K562 (cell line): ENCODE measurements at regions not wholly inside any gene's neighbourhood (a gene's known extent, or its start where the extent isn't known, plus 50 kb on each side); places are given as distances from the start of the nearest gene placed in this dataset.

ENCODE experiments used
- ATAC-seq: fragments of 200-7000 bp; cut with Tn5 transposase; 3 replicates; pipeline ENCODE4 v1.9.1; 2020; ENCODE audit warnings: moderate library complexity
- BruUV-seq: library from RNA; stranded (reverse); fragments of 400-500 nt; replicated peaks from 2 replicates; lab custom pipeline; 2021; lab: Mats Ljungman, UMichigan
- CTCF ChIA-PET: fragments of 300-600 bp; formaldehyde crosslinking; extraction: SDS; loops from one replicate; lab custom pipeline; 2021; ENCODE audit warnings: low intra/inter-chr PET ratio; lab: Yijun Ruan, JAX
- POLR2A ChIA-PET: fragments of 300-600, 350-650 bp; sonication (Branson Sonifier 250); formaldehyde crosslinking; extraction: SDS; loops from one replicate; lab custom pipeline; 2021; ENCODE audit warnings: antibody characterized with exemption, inconsistent platforms; lab: Yijun Ruan, JAX
- DNase-seq, 4 experiments: peaks; one replicate each; pipeline versions ENCODE4 v3.0.0 to v3.0.0-alpha.2; 2011 to 2018; ENCODE audit warnings: low spot score in 3 of 4, mixed read lengths in 3 of 4; ENCODE audit errors: extremely low read depth in 1 of 4
- FAIRE-seq: peaks from 2 replicates; lab custom pipeline; 2011; peaks lifted over from hg19 to GRCh38; lab: Jason Lieb, UNC
- H2AFZ ChIP-seq: 2 replicates; pipeline ENCODE4 v1.6.0; 2011; ENCODE audit warnings: low read depth, low read length, control low read depth, inconsistent platforms
- H3K27ac ChIP-seq: fragments of 200-600 bp; 3 replicates; pipeline ENCODE4 v1.8.0; 2011; ENCODE audit warnings: low read depth, mild to moderate bottlenecking, control low read depth, inconsistent platforms, low read length, moderate library complexity, mixed read lengths; ENCODE audit errors: extremely low read depth
- H3K27me3 ChIP-seq, 2 experiments: fragments of 300-600 bp in 1 of 2; 2 replicates in 1 of 2; 3 replicates in 1 of 2; pipeline versions ENCODE4 v1.6.0 to v1.8.0; 2011; ENCODE audit warnings: inconsistent platforms in 2 of 2, low read length in 2 of 2, mild to moderate bottlenecking in 1 of 2, mixed read lengths in 1 of 2, moderate library complexity in 1 of 2; ENCODE audit not compliant: control insufficient read depth in 2 of 2, insufficient read depth in 2 of 2
- H3K36me3 ChIP-seq: fragments of 300-600 bp; 3 replicates; pipeline ENCODE4 v1.8.0; 2011; ENCODE audit warnings: mild to moderate bottlenecking, low read length, inconsistent platforms; ENCODE audit not compliant: control insufficient read depth, insufficient read depth
- H3K4me1 ChIP-seq, 2 experiments: fragments of 200-600 bp in 1 of 2; replicated peaks in 1 of 2; 2 replicates in 1 of 2; 3 replicates in 1 of 2; pipeline versions ENCODE4 v1.5.1 to v1.8.0; 2011; ENCODE audit warnings: inconsistent platforms in 2 of 2, low read length in 2 of 2, mild to moderate bottlenecking in 1 of 2, mixed read lengths in 1 of 2, moderate library complexity in 1 of 2; ENCODE audit not compliant: control insufficient read depth in 2 of 2, insufficient read depth in 2 of 2
- H3K4me2 ChIP-seq: 2 replicates; pipeline ENCODE4 v1.6.1; 2011; ENCODE audit warnings: low read length, control low read depth, inconsistent platforms, mixed read lengths; ENCODE audit not compliant: insufficient read depth
- H3K4me3 ChIP-seq: fragments of 200-600 bp; sonication (generic), shearing (Covaris generic); 2 replicates; pipeline ENCODE4 v1.5.1; 2016; ENCODE audit warnings: control low read depth, inconsistent platforms
- H3K79me2 ChIP-seq: fragments of 200-600 bp; 3 replicates; pipeline ENCODE4 v1.8.0; 2011; ENCODE audit warnings: low read length, inconsistent platforms; ENCODE audit not compliant: control insufficient read depth, insufficient read depth
- H3K9ac ChIP-seq, 2 experiments: 2 replicates each; pipeline versions ENCODE4 v1.6.0 to v1.6.1; 2011; ENCODE audit warnings: low read depth in 2 of 2, low read length in 2 of 2, control low read depth in 1 of 2, inconsistent platforms in 1 of 2, mild to moderate bottlenecking in 1 of 2, mixed read lengths in 1 of 2; ENCODE audit not compliant: insufficient read depth in 1 of 2
- H3K9me1 ChIP-seq: one replicate; pipeline ENCODE4 v1.6.0; 2011; ENCODE audit warnings: inconsistent platforms, mild to moderate bottlenecking, low read length, moderate library complexity; ENCODE audit not compliant: control insufficient read depth, insufficient read depth
- H3K9me3 ChIP-seq: replicated peaks from 2 replicates; pipeline ENCODE4 v1.5.1; 2011; ENCODE audit warnings: low read depth, low read length, inconsistent platforms; ENCODE audit not compliant: control insufficient read depth, insufficient read depth
- H4K20me1 ChIP-seq: replicated peaks from 2 replicates; pipeline ENCODE4 v1.6.1; 2011; ENCODE audit warnings: low read length, inconsistent platforms, mixed read lengths; ENCODE audit not compliant: control insufficient read depth, insufficient read depth
- BCOR ChIP-seq: fragments of 450-650 bp; IDR thresholded peaks from 2 replicates; pipeline ENCODE4 v1.6.1; 2016
- BRF1 ChIP-seq: IDR thresholded peaks from 3 replicates; pipeline ENCODE4 v1.6.1; 2011; ENCODE audit warnings: borderline replicate concordance, mild to moderate bottlenecking; ENCODE audit not compliant: insufficient read length; ENCODE audit errors: extremely low read depth
- C11orf30 ChIP-seq: fragments of 450-650 bp; IDR thresholded peaks from 2 replicates; pipeline ENCODE4 v1.6.1; 2016; ENCODE audit warnings: low read depth, mild to moderate bottlenecking
- CREB3L1 ChIP-seq: fragments of 450-650 bp; IDR thresholded peaks from 2 replicates; pipeline ENCODE4 v1.6.1; 2014; ENCODE audit warnings: low read depth, mild to moderate bottlenecking, moderate library complexity, borderline replicate concordance
- EHMT2 ChIP-seq: fragments of 450-650 bp; IDR thresholded peaks from 2 replicates; pipeline ENCODE4 v1.6.1; 2018; ENCODE audit warnings: antibody characterized with exemption
- FOXA1 ChIP-seq: fragments of 450-650 bp; IDR thresholded peaks from 2 replicates; pipeline ENCODE4 v1.6.1; 2016; ENCODE audit warnings: mild to moderate bottlenecking, borderline replicate concordance
- POLR2AphosphoS5 ChIP-seq: IDR thresholded peaks from 2 replicates; pipeline ENCODE4 v1.6.1; 2011; ENCODE audit warnings: mild to moderate bottlenecking, low read depth, low read length, moderate library complexity; ENCODE audit not compliant: control insufficient read depth, insufficient read depth
- POLR2B ChIP-seq: fragments of 450-650 bp; IDR thresholded peaks from 2 replicates; pipeline ENCODE4 v1.6.1; 2018; ENCODE audit warnings: low read depth; ENCODE audit not compliant: partially characterized antibody
- SNIP1 ChIP-seq: fragments of 450-650 bp; IDR thresholded peaks from 2 replicates; pipeline ENCODE4 v1.7.1; 2017; ENCODE audit warnings: low read depth, mild to moderate bottlenecking
- TAF1 ChIP-seq: IDR thresholded peaks from 2 replicates; pipeline ENCODE4 v1.6.1; 2011; ENCODE audit warnings: mild to moderate bottlenecking, low read length, moderate library complexity; ENCODE audit not compliant: insufficient read depth, control insufficient read depth, severe bottlenecking; ENCODE audit errors: extremely low read depth
- TSC22D4 ChIP-seq: fragments of 450-650 bp; IDR thresholded peaks from 2 replicates; pipeline ENCODE4 v1.6.1; 2016; ENCODE audit warnings: missing genetic modification characterization, missing biosample characterization, control low read depth
- ZBTB49 ChIP-seq: sonication (generic); formaldehyde crosslinking; IDR thresholded peaks from 2 replicates; pipeline ENCODE4 v1.8.0; 2022; ENCODE audit warnings: missing genetic modification reagents, mild to moderate bottlenecking, borderline replicate concordance
- ZFP30 ChIP-seq: fragments of 250-450 bp; sonication (Bioruptor Pico); IDR thresholded peaks from 2 replicates; pipeline ENCODE4 v1.8.0; 2022; ENCODE audit warnings: moderate library complexity, mild to moderate bottlenecking, inconsistent platforms, borderline replicate concordance
- ZNF76 ChIP-seq: fragments of 250-450 bp; sonication (Bioruptor Pico); IDR thresholded peaks from 2 replicates; pipeline ENCODE4 v1.4.0; 2020; ENCODE audit warnings: mild to moderate bottlenecking, moderate library complexity, borderline replicate concordance
- WGBS: fragments of 100-300 bp; shearing (Covaris generic); methylation state at CpG from one replicate; pipeline ENCODE4 v1.1.6; 2016; ENCODE audit warnings: low coverage, mixed read lengths; ENCODE audit not compliant: insufficient coverage; ENCODE audit errors: missing lambda C conversion rate; 5-methylcytosine and 5-hydroxymethylcytosine counted together
- in situ Hi-C: fragments of 300-500 bp; cut with MboI; formaldehyde crosslinking; loops from 4 replicates; pipeline ENCODE4 v1.15.0; 2018; ENCODE audit warnings: inconsistent platforms, mixed read lengths
- intact Hi-C: fragments of 100-400 bp; cut with micrococcal nuclease; formaldehyde crosslinking; loops from 2 replicates; pipeline ENCODE4 v1.14.2; 2022
- TF ChIP-seq, protein P1 (sequence below): fragments of 250-450 bp; sonication (Bioruptor Pico); IDR thresholded peaks from 2 replicates; pipeline ENCODE4 v1.5.0; 2020; ENCODE audit warnings: mild to moderate bottlenecking
- TF ChIP-seq, protein P2 (sequence below): fragments of 250-450 bp; sonication (Bioruptor Pico); IDR thresholded peaks from 2 replicates; pipeline ENCODE4 v1.5.0; 2022; ENCODE audit warnings: mild to moderate bottlenecking

- Histone ChIP-seq H3K9ac (no peak overlapping the region), H3K9me3 (no peaks in the 10 kb centered on the region; the same call in 1 of the 2 replicates), H4K20me1 (no peaks in the 10 kb centered on the region), H3K4me3 (no peak overlapping the region), H3K79me2 (no peaks in the 10 kb centered on the region), H3K36me3 (no peaks in the 10 kb centered on the region), H3K27me3 (no peaks in the 10 kb centered on the region), H3K9me1 (no peaks in the 10 kb centered on the region), H3K27ac (no peak overlapping the region), H3K4me1 (no peaks in the 10 kb centered on the region), H3K4me2 (no peak overlapping the region), H2AFZ (no peak overlapping the region)
- intact Hi-C loops: no loop called here
- FAIRE-seq: no peak
- no peak for ATAC-seq
- DNase-seq: no peak
- BruUV-seq: no TSS peak
- in situ Hi-C loops: no loop called here
- CTCF ChIA-PET: no interaction called here
- POLR2A ChIA-PET: no interaction called here
- 0% methylated on average over 3 of the region's 3 CpGs for WGBS
- TF ChIP-seq BRF1: no peak
- TF ChIP-seq BCOR: no peak
- TF ChIP-seq CREB3L1: no peak
- no peak for TF ChIP-seq ZNF76 (CRISPR knock-in tag)
- no peak for TF ChIP-seq EHMT2
- TF ChIP-seq, protein P1, sequence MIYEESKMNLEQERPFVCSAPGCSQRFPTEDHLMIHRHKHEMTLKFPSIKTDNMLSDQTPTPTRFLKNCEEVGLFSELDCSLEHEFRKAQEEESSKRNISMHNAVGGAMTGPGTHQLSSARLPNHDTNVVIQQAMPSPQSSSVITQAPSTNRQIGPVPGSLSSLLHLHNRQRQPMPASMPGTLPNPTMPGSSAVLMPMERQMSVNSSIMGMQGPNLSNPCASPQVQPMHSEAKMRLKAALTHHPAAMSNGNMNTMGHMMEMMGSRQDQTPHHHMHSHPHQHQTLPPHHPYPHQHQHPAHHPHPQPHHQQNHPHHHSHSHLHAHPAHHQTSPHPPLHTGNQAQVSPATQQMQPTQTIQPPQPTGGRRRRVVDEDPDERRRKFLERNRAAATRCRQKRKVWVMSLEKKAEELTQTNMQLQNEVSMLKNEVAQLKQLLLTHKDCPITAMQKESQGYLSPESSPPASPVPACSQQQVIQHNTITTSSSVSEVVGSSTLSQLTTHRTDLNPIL: no peak
- TF ChIP-seq ZBTB49 (CRISPR knock-in tag): no peak
- TF ChIP-seq TAF1: no peak
- no peak for TF ChIP-seq TSC22D4 (tag)
- TF ChIP-seq POLR2B: no peak
- TF ChIP-seq SNIP1: no peak
- TF ChIP-seq, protein P2, sequence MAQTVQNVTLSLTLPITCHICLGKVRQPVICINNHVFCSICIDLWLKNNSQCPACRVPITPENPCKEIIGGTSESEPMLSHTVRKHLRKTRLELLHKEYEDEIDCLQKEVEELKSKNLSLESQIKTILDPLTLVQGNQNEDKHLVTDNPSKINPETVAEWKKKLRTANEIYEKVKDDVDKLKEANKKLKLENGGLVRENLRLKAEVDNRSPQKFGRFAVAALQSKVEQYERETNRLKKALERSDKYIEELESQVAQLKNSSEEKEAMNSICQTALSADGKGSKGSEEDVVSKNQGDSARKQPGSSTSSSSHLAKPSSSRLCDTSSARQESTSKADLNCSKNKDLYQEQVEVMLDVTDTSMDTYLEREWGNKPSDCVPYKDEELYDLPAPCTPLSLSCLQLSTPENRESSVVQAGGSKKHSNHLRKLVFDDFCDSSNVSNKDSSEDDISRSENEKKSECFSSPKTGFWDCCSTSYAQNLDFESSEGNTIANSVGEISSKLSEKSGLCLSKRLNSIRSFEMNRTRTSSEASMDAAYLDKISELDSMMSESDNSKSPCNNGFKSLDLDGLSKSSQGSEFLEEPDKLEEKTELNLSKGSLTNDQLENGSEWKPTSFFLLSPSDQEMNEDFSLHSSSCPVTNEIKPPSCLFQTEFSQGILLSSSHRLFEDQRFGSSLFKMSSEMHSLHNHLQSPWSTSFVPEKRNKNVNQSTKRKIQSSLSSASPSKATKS (CRISPR knock-in tag): no peak
- no peak for TF ChIP-seq ZFP30 (CRISPR knock-in tag)
- TF ChIP-seq FOXA1: no peak
- no peak for TF ChIP-seq C11orf30
- no peak for TF ChIP-seq POLR2AphosphoS5
Measured at GRCh38 chr1:177703888-177704446, 265.9 kb downstream of the SEC16B start.
